ENCODE measurements at regions not wholly inside any gene's neighbourhood (a gene's known extent, or its start where the extent isn't known, plus 50 kb on each side); places are given as distances from the start of the nearest gene placed in this dataset.

DNA sequence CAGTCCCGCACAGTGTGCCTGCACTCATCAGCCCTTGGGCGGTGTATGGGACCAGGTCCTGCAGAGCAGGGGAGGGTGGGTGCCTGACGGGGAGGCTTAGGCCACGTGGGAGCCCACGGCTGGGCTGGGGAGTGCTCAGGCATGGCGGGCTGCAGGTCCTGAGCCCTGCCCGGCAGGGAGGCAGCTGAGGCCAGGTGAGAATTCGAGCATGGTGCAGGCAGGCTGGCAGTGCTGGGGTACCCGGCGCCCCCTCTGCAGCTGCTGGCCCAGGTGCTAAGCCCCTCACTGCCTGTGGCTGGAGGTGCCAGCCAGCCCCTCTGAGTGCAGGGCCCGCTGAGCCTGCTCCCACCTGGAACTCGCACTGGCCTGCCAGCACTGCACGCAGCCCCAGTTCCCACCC is 630.9 kb upstream of the PCDH20 start:
- Histone ChIP-seq H3K36me3 (no peaks in the 10 kb centered on the region), H3K4me1 (ENCODE audit: low read depth) (no peaks in the 10 kb centered on the region), H3K4me3 (no peak overlapping the region), H3K27ac (no peak overlapping the region), H3K27me3 (no peaks in the 10 kb centered on the region), H3K9me3 (ENCODE audit: low read depth) (no peaks in the 10 kb centered on the region)
- DNase-seq (ENCODE audit: low read depth in 1 of 2, low spot score in 1 of 2) = no peak
- TF ChIP-seq, protein P1, sequence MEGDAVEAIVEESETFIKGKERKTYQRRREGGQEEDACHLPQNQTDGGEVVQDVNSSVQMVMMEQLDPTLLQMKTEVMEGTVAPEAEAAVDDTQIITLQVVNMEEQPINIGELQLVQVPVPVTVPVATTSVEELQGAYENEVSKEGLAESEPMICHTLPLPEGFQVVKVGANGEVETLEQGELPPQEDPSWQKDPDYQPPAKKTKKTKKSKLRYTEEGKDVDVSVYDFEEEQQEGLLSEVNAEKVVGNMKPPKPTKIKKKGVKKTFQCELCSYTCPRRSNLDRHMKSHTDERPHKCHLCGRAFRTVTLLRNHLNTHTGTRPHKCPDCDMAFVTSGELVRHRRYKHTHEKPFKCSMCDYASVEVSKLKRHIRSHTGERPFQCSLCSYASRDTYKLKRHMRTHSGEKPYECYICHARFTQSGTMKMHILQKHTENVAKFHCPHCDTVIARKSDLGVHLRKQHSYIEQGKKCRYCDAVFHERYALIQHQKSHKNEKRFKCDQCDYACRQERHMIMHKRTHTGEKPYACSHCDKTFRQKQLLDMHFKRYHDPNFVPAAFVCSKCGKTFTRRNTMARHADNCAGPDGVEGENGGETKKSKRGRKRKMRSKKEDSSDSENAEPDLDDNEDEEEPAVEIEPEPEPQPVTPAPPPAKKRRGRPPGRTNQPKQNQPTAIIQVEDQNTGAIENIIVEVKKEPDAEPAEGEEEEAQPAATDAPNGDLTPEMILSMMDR (IDR thresholded peaks at IDR 0.05; ENCODE audit: low read depth, low read length) = no peak

DNA sequence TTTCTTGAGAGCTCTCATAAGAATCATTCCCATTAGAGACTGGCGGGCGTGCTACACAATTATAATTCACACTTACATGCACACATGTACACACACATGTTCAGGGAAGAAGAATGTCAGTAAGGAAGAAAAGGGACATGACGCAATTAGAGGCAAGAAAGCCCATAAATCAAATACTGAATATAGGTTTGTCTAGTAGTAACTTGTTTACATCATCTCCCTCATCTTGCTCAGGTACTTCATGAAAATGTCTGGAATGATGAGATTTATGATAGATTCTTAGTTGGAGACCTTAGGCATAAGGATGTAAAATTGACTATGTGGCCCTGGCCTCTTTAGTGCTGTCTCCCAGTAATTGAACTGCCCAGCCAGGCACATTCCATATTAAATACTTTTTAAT is 628.0 kb upstream of the PCDH20 start:
- TF ChIP-seq, protein P1 (IDR thresholded peaks at IDR 0.05; ENCODE audit: low read depth, low read length) = no peak
- no peak overlapping the region for H3K4me3 ChIP-seq
- H3K36me3 ChIP-seq = no peaks in the 10 kb centered on the region
- H3K27me3 ChIP-seq = peaks cover 23% of the 10 kb centered on the region
- no peaks in the 10 kb centered on the region for H3K9me3 ChIP-seq (ENCODE audit: low read depth)
- DNase-seq (ENCODE audit: low read depth in 1 of 2, low spot score in 1 of 2) = no peak
- no peak overlapping the region for H3K27ac ChIP-seq
- no peaks in the 10 kb centered on the region for H3K4me1 ChIP-seq (ENCODE audit: low read depth)

DNA sequence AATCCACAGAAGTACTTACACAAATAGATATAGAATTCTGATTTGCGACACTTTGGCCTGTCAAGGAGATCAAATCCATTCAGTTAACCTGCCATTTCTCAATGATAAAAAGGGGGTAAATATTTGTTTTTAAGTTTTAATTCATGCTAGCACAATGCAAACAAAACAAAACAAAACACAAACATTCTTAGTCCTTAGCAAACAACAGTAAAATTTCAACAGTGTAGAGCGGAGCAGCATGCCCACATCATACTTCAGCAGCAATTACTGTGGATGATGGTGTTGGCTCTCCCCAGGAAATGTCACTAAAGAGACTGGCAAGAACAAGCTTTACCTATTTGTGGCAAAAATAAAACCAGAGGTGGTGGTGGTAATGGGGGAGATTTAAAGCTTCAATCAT is 625.2 kb upstream of the PCDH20 start:
- H3K36me3 ChIP-seq = no peaks in the 10 kb centered on the region
- TF ChIP-seq, protein P1 (IDR thresholded peaks at IDR 0.05; ENCODE audit: low read depth, low read length) = no peak
- no peak for DNase-seq (ENCODE audit: low read depth in 1 of 2, low spot score in 1 of 2)
- H3K4me1 ChIP-seq (ENCODE audit: low read depth) = peaks cover 7% of the 10 kb centered on the region
- H3K27ac ChIP-seq = no peak overlapping the region
- no peak overlapping the region for H3K4me3 ChIP-seq
- H3K27me3 ChIP-seq = peaks cover 39% of the 10 kb centered on the region
- no peaks in the 10 kb centered on the region for H3K9me3 ChIP-seq (ENCODE audit: low read depth)

DNA sequence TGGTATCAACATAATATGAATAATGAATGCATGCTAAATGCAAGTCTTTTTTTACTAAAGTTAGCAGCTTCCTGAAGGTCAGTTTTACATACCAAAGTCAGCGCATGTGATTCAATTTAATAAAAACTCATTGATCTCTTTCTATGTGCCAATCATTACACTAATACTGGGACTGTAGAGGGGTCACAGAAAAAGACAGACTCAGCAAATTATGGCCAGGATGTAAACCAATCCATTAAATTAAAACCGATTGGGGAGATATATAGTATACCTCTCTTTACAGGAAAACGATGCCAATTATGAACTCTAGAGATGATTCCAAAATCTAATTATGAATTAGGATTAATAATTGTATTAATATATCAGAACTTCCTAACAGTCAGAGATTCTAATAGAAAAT is 624.4 kb upstream of the PCDH20 start:
- Histone ChIP-seq H3K4me3 (no peak overlapping the region), H3K4me1 (ENCODE audit: low read depth) (peaks cover 12% of the 10 kb centered on the region), H3K27me3 (peaks cover 39% of the 10 kb centered on the region), H3K36me3 (no peaks in the 10 kb centered on the region), H3K9me3 (ENCODE audit: low read depth) (no peaks in the 10 kb centered on the region), H3K27ac (no peak overlapping the region)
- DNase-seq (ENCODE audit: low read depth in 1 of 2, low spot score in 1 of 2) = no peak
- TF ChIP-seq, protein P1 (IDR thresholded peaks at IDR 0.05; ENCODE audit: low read depth, low read length) = no peak

DNA sequence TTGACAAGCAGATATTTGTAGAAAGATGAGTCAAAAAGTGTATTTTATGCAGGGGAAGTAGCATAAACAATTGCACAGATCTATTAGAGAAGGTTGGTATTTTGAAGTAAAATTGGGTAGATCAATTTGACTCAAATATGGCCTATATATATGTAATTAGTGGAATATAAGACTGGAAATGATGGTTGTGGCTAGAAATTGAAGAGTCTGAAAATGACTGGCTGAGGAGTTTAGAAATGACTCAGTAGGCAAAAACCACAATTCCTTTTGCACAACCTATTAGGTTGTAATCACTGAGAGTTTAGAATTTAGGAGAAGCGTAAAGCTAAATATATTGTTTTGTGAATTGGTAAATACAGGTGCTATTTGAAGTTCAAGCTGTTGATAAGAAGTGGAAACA is 622.6 kb upstream of the PCDH20 start:
- no peak overlapping the region for H3K4me3 ChIP-seq
- H3K36me3 ChIP-seq = no peaks in the 10 kb centered on the region
- H3K9me3 ChIP-seq (ENCODE audit: low read depth) = no peaks in the 10 kb centered on the region
- H3K27me3 ChIP-seq = peaks cover 39% of the 10 kb centered on the region
- TF ChIP-seq, protein P1 (IDR thresholded peaks at IDR 0.05; ENCODE audit: low read depth, low read length) = no peak
- no peak for DNase-seq (ENCODE audit: low read depth in 1 of 2, low spot score in 1 of 2)
- H3K27ac ChIP-seq = no peak overlapping the region
- H3K4me1 ChIP-seq (ENCODE audit: low read depth) = peaks cover 12% of the 10 kb centered on the region

DNA sequence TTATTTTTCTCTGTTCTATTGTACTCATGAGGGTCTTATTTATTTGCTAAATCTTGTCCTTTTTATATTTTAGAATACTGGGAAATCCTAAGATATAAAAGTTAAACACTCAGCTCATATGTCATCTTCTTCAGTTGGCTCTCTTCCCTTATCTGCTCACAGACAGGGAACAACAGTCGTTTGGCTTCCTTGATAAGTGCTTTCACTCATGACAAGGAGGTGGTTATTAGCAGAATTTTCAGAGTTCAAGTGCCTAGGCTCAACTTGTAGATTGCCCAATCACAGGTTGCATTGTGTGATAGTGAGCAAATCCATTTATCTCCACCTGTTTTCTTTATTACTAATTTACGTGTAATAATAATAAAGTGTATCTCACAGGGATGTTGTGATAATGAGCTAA is 620.3 kb upstream of the PCDH20 start:
- peaks cover 38% of the 10 kb centered on the region for H3K27me3 ChIP-seq
- DNase-seq (ENCODE audit: low read depth in 1 of 2, low spot score in 1 of 2) = peak in 1 of 2 donors; percentile 20
- no peak overlapping the region for H3K27ac ChIP-seq
- no peaks in the 10 kb centered on the region for H3K36me3 ChIP-seq
- no peaks in the 10 kb centered on the region for H3K9me3 ChIP-seq (ENCODE audit: low read depth)
- no peak overlapping the region for H3K4me3 ChIP-seq
- peaks cover 12% of the 10 kb centered on the region for H3K4me1 ChIP-seq (ENCODE audit: low read depth)
- TF ChIP-seq, protein P1 (IDR thresholded peaks at IDR 0.05; ENCODE audit: low read depth, low read length) = no peak
